WERI-Rb-1 (cell line): ENCODE measurements at regions not wholly inside any gene's neighbourhood (a gene's known extent, or its start where the extent isn't known, plus 50 kb on each side); places are given as distances from the start of the nearest gene placed in this dataset.
A peak's percentile ranks its signal among the peaks of the same experiment; 100 is the strongest.

Experiments
- DNase-seq: peaks from one replicate; pipeline ENCODE4 v3.0.0-alpha.2; 2020
- H3K27ac ChIP-seq: fragments of 250-450 bp; sonication (Bioruptor Pico); 2 replicates; pipeline ENCODE4 v1.5.1; 2020; ENCODE audit warnings: mild to moderate bottlenecking, moderate library complexity
- H3K27me3 ChIP-seq: fragments of 250-450 bp; sonication (Bioruptor Pico); 2 replicates; pipeline ENCODE4 v1.5.1; 2021; ENCODE audit warnings: mild to moderate bottlenecking, low read depth, moderate library complexity; ENCODE audit not compliant: insufficient read depth, severe bottlenecking
- H3K36me3 ChIP-seq: fragments of 250-450 bp; sonication (Bioruptor Pico); 2 replicates; pipeline ENCODE4 v1.5.1; 2020; ENCODE audit warnings: mild to moderate bottlenecking, moderate library complexity
- H3K4me3 ChIP-seq: 2 replicates; pipeline ENCODE4 v1.5.1; 2011; ENCODE audit warnings: low read depth, mild to moderate bottlenecking, control low read depth, low read length
- H3K9me3 ChIP-seq: fragments of 250-450 bp; sonication (Bioruptor Pico); 2 replicates; pipeline ENCODE4 v1.5.1; 2021; ENCODE audit warnings: mild to moderate bottlenecking, moderate library complexity; ENCODE audit not compliant: severe bottlenecking
- CTCF ChIP-seq: IDR thresholded peaks from 2 replicates; pipeline ENCODE4 v1.5.1; 2011; ENCODE audit warnings: low read depth, mild to moderate bottlenecking, control low read depth, inconsistent platforms, low read length

DNA sequence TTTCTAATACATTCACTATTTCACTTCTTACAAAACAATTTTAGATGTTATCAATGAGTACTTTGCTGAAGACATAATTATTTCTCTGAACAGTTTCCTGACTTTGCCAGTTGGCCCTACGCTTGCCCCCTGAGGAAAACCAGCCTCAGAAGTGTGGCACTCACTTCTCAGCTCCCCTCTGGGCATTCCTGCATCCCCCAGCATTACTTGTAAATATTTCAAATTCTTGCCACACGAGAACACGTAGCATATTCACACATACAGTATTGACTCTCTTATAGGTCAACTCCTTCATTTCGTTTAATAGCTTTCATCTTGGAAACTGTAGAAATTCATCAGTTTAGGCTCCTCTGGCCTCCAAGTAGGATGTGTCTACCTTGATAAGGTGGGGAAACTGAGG, 65.2 kb downstream of the OTX2 start:
- Histone ChIP-seq H3K4me3 (no peak overlapping the region), H3K27ac (peak overlapping the region; percentile 41), H3K27me3 (no peaks in the 10 kb centered on the region), H3K36me3 (no peaks in the 10 kb centered on the region), H3K9me3 (no peaks in the 10 kb centered on the region)
- TF ChIP-seq CTCF: no peak
- DNase-seq: no peak

DNA sequence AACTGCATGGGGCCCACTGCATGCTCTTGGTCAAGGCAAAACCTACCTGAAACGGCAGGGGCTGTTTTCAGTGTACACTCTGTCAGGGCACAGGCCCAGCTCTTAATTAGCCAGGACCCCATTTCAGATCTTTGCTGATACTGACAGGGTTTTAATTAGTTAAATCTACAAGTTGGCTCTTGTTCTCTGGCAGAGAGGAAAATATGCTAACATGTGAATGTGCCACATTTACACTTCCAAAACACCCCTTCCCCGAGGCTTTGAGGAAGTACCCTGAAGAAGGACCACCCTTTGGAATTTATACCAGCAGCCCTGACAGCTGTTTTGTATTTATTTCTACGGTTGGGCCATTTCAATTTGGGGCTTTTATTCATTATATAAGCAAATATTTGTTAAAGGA, 66.3 kb downstream of the OTX2 start:
- Histone ChIP-seq H3K9me3 (no peaks in the 10 kb centered on the region), H3K27ac (peak overlapping the region; percentile 85), H3K4me3 (no peak overlapping the region), H3K27me3 (no peaks in the 10 kb centered on the region), H3K36me3 (no peaks in the 10 kb centered on the region)
- no peak for DNase-seq
- TF ChIP-seq CTCF: no peak

- DNase-seq: peak; percentile 92
- Histone ChIP-seq H3K4me3 (peak overlapping the region; percentile 13), H3K27ac (peak overlapping the region; percentile 85), H3K36me3 (no peaks in the 10 kb centered on the region), H3K27me3 (no peaks in the 10 kb centered on the region), H3K9me3 (no peaks in the 10 kb centered on the region)
- TF ChIP-seq CTCF: no peak
Measured at GRCh38 chr14:56742391-56742878, 67.8 kb downstream of the OTX2 start.

DNA sequence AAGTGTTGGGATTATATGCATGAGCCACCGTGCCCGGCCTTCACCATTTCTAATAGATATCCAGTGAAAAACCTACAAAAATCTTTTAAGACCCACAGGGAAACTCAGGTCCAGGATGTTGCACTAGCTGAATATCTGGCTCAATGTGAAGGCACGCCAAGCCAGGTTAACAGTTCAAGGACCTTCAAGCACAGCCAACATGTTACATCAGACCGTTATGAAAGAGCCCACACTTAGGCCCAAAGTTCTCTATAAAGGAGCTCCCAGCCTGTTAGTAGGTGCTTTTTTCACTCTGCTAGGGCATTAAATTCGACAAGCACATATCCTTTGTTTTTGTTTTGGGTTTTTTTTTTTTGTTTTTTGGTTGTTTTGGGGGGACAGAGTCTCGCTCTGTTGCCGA, 69.0 kb downstream of the OTX2 start:
- no peak for DNase-seq
- Histone ChIP-seq H3K9me3 (no peaks in the 10 kb centered on the region), H3K4me3 (no peak overlapping the region), H3K36me3 (no peaks in the 10 kb centered on the region), H3K27me3 (no peaks in the 10 kb centered on the region), H3K27ac (peak overlapping the region; percentile 85)
- TF ChIP-seq CTCF: no peak

GRCh38 chr14:56738020-56738419, 72.3 kb downstream of the OTX2 start:
- Histone ChIP-seq H3K36me3 (no peaks in the 10 kb centered on the region), H3K27ac (no peak overlapping the region), H3K4me3 (no peak overlapping the region), H3K27me3 (no peaks in the 10 kb centered on the region), H3K9me3 (no peaks in the 10 kb centered on the region)
- TF ChIP-seq CTCF: no peak
- DNase-seq: no peak

GRCh38 chr14:56733396-56733795, 76.9 kb downstream of the OTX2 start:
- H3K9me3 ChIP-seq: no peaks in the 10 kb centered on the region
- peak overlapping the region; percentile 54 for H3K27ac ChIP-seq
- no peak for TF ChIP-seq CTCF

More at GRCh38 chr14:56733396-56733795, 76.9 kb downstream of the OTX2 start:
- no peaks in the 10 kb centered on the region for H3K36me3 ChIP-seq
- no peak for DNase-seq
- no peak overlapping the region for H3K4me3 ChIP-seq
- no peaks in the 10 kb centered on the region for H3K27me3 ChIP-seq
